ENCODE measurements at regions not wholly inside any gene's neighbourhood (a gene's known extent, or its start where the extent isn't known, plus 50 kb on each side); places are given as distances from the start of the nearest gene placed in this dataset.
A peak's percentile ranks its signal among the peaks of the same experiment; 100 is the strongest.

DNA sequence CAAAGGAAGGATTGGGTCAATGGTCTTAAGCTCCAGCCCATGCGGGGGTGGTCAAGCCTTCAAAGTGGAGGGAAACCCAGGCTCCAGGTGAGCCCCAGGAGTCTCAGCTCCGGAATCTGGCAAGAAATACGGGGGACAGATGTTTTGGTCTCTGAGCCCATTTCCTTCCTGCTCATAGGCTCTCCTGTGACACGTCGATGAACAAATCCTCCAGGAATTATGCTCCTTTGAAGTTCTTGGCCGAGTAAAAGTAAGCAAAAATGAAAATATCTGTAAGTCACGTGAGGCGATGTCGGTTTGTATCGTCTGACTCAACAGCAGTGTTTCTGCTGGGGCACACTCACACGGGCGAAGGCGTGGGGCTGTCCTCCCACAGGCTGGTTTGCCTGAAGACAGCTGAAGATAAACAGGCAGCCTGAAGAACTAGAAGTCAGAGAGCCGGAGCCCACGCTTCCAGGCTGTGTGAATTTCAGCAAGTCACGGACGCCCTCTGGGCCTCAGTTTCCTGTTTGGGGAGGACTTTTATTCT, 52.6 kb upstream of the SMNDC1 start (continued):
- TF ChIP-seq PAX8 (IDR thresholded peaks at IDR 0.05) (no peak), POLR2A (IDR thresholded peaks at IDR 0.05; ENCODE audit: low read depth, low read length) (peak; percentile 71), IRF3 (IDR thresholded peaks at IDR 0.05) (no peak), SMAD5 (IDR thresholded peaks at IDR 0.05; ENCODE audit: low read depth) (peak; percentile 38; the same call in 1 of the 2 replicates), PAX5 (IDR thresholded peaks at IDR 0.05; ENCODE audit: borderline replicate concordance, low read depth, low read length) (peak; percentile 68), TCF7 (IDR thresholded peaks at IDR 0.05; ENCODE audit: borderline replicate concordance) (no peak; the same call in 1 of the 2 replicates), BCL11A (IDR thresholded peaks at IDR 0.05; ENCODE audit: low read depth, low read length) (peak; percentile 65; the same call in 1 of the 2 replicates), PBX3 (IDR thresholded peaks at IDR 0.05; ENCODE audit: insufficient replicate concordance, low read depth, low read length) (peak; percentile 38), STAT1 (conservative IDR thresholded peaks at IDR 0.05) (no peak), MTA3 (IDR thresholded peaks at IDR 0.05; ENCODE audit: borderline replicate concordance, low read length) (no peak), MYC (IDR thresholded peaks at IDR 0.05; ENCODE audit: insufficient read depth, insufficient read length, insufficient replicate concordance, low read length, severe bottlenecking) (no peak), RCOR1 (conservative IDR thresholded peaks at IDR 0.05; ENCODE audit: low read depth, low read length) (no peak), BHLHE40 (IDR thresholded peaks at IDR 0.05; ENCODE audit: borderline replicate concordance in 1 of 2, low read depth in 2 of 2, low read length in 1 of 2) (peak; percentile 96 to 97), ATF2 (IDR thresholded peaks at IDR 0.05; ENCODE audit: low read length) (no peak), EGR1 (IDR thresholded peaks at IDR 0.05; ENCODE audit: borderline replicate concordance in 1 of 2, low read depth in 2 of 2, low read length in 2 of 2) (peak in 1 of 2 experiments; percentile 76; a peak in 2 of 3 replicates), ESRRA (IDR thresholded peaks at IDR 0.05; ENCODE audit: low read length) (no peak), CHD2 (IDR thresholded peaks at IDR 0.05; ENCODE audit: borderline replicate concordance, low read depth, low read length) (0 out of 2 replicates have a peak, but pooled peaks have one; percentile 69), TCF12 (IDR thresholded peaks at IDR 0.05; ENCODE audit: low read depth, low read length) (peak; percentile 88), MYB (IDR thresholded peaks at IDR 0.05; ENCODE audit: borderline replicate concordance, low read depth, low read length) (0 out of 2 replicates have a peak, but pooled peaks have one; percentile 55)
- TF ChIP-seq, protein P1, sequence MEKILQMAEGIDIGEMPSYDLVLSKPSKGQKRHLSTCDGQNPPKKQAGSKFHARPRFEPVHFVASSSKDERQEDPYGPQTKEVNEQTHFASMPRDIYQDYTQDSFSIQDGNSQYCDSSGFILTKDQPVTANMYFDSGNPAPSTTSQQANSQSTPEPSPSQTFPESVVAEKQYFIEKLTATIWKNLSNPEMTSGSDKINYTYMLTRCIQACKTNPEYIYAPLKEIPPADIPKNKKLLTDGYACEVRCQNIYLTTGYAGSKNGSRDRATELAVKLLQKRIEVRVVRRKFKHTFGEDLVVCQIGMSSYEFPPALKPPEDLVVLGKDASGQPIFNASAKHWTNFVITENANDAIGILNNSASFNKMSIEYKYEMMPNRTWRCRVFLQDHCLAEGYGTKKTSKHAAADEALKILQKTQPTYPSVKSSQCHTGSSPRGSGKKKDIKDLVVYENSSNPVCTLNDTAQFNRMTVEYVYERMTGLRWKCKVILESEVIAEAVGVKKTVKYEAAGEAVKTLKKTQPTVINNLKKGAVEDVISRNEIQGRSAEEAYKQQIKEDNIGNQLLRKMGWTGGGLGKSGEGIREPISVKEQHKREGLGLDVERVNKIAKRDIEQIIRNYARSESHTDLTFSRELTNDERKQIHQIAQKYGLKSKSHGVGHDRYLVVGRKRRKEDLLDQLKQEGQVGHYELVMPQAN (conservative IDR thresholded peaks at IDR 0.05), result no peak; the same call in 1 of the 2 replicates
- TF ChIP-seq, protein P2, sequence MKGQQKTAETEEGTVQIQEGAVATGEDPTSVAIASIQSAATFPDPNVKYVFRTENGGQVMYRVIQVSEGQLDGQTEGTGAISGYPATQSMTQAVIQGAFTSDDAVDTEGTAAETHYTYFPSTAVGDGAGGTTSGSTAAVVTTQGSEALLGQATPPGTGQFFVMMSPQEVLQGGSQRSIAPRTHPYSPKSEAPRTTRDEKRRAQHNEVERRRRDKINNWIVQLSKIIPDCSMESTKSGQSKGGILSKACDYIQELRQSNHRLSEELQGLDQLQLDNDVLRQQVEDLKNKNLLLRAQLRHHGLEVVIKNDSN (IDR thresholded peaks at IDR 0.05; ENCODE audit: borderline replicate concordance, extremely low read length, insufficient read depth, low read depth, low read length), result peak; percentile 85
